ENCODE measurements at regions not wholly inside any gene's neighbourhood (a gene's known extent, or its start where the extent isn't known, plus 50 kb on each side); places are given as distances from the start of the nearest gene placed in this dataset.

- Histone ChIP-seq H3K27me3 (ENCODE audit: control insufficient read depth, insufficient read depth, low read length) (no peaks in the 10 kb centered on the region), H3K36me3 (ENCODE audit: control insufficient read depth, insufficient read depth, low read length) (no peaks in the 10 kb centered on the region), H3K4me3 (ENCODE audit: low read depth, low read length) (no peak overlapping the region)
- CTCF ChIA-PET: no interaction called here
- POLR2A ChIA-PET: no interaction called here
- DNase-seq (ENCODE audit: low read depth): no peak
- TF ChIP-seq, protein P1, sequence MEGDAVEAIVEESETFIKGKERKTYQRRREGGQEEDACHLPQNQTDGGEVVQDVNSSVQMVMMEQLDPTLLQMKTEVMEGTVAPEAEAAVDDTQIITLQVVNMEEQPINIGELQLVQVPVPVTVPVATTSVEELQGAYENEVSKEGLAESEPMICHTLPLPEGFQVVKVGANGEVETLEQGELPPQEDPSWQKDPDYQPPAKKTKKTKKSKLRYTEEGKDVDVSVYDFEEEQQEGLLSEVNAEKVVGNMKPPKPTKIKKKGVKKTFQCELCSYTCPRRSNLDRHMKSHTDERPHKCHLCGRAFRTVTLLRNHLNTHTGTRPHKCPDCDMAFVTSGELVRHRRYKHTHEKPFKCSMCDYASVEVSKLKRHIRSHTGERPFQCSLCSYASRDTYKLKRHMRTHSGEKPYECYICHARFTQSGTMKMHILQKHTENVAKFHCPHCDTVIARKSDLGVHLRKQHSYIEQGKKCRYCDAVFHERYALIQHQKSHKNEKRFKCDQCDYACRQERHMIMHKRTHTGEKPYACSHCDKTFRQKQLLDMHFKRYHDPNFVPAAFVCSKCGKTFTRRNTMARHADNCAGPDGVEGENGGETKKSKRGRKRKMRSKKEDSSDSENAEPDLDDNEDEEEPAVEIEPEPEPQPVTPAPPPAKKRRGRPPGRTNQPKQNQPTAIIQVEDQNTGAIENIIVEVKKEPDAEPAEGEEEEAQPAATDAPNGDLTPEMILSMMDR (IDR thresholded peaks at IDR 0.05; ENCODE audit: insufficient read depth, low read depth, low read length): no peak
Measured at GRCh38 chr16:79810449-79811189, 210.1 kb upstream of the MAF start.

DNA sequence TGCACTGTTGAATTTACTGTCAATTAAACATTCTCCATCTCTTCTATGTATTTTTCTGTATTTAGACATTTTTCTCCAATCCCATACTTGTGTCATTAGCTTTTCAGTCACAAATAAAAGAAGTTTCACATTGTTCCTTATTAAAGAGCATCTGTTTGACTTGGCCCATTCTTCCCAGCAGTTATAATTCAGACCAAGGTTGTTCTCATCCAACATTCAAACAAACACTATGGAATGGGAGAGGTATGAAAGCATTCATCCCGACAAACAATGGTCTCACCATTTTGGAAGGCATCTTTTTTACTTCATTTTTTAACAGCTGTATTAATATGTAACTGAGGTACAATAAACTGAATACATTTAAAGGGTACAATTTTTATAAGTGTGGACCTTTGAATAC is 208.8 kb upstream of the MAF start:
- POLR2A ChIA-PET: no interaction called here
- TF ChIP-seq, protein P1 (IDR thresholded peaks at IDR 0.05; ENCODE audit: insufficient read depth, low read depth, low read length): no peak
- H3K36me3 ChIP-seq (ENCODE audit: control insufficient read depth, insufficient read depth, low read length): no peaks in the 10 kb centered on the region
- no peak overlapping the region for H3K4me3 ChIP-seq (ENCODE audit: low read depth, low read length)
- CTCF ChIA-PET: no interaction called here
- no peak for DNase-seq (ENCODE audit: low read depth)
- no peaks in the 10 kb centered on the region for H3K27me3 ChIP-seq (ENCODE audit: control insufficient read depth, insufficient read depth, low read length)

- H3K27me3 ChIP-seq (ENCODE audit: control insufficient read depth, insufficient read depth, low read length): no peaks in the 10 kb centered on the region
- H3K4me3 ChIP-seq (ENCODE audit: low read depth, low read length): no peak overlapping the region
- ChIA-PET POLR2A (no interaction called here), CTCF (interaction anchor here (1.2 kb wide), 1 partner anchor 11 kb away, joined by 4 read pairs; no protein-coding TSS in a partner anchor)
- no peaks in the 10 kb centered on the region for H3K36me3 ChIP-seq (ENCODE audit: control insufficient read depth, insufficient read depth, low read length)
- TF ChIP-seq, protein P1 (IDR thresholded peaks at IDR 0.05; ENCODE audit: insufficient read depth, low read depth, low read length): no peak
- DNase-seq (ENCODE audit: low read depth): no peak
Measured at GRCh38 chr16:79808731-79809130, 208.2 kb upstream of the MAF start.

GRCh38 chr16:79806757-79807156 is 206.2 kb upstream of the MAF start:
- Histone ChIP-seq H3K4me3 (ENCODE audit: low read depth, low read length) (no peak overlapping the region), H3K27me3 (ENCODE audit: control insufficient read depth, insufficient read depth, low read length) (no peaks in the 10 kb centered on the region), H3K36me3 (ENCODE audit: control insufficient read depth, insufficient read depth, low read length) (no peaks in the 10 kb centered on the region)
- ChIA-PET CTCF (no interaction called here), POLR2A (no interaction called here)
- DNase-seq (ENCODE audit: low read depth): no peak
- TF ChIP-seq, protein P1 (IDR thresholded peaks at IDR 0.05; ENCODE audit: insufficient read depth, low read depth, low read length): no peak

- DNase-seq (ENCODE audit: low read depth): no peak
- Histone ChIP-seq H3K4me3 (ENCODE audit: low read depth, low read length) (no peak overlapping the region), H3K27me3 (ENCODE audit: control insufficient read depth, insufficient read depth, low read length) (no peaks in the 10 kb centered on the region), H3K36me3 (ENCODE audit: control insufficient read depth, insufficient read depth, low read length) (no peaks in the 10 kb centered on the region)
- POLR2A ChIA-PET: no interaction called here
- CTCF ChIA-PET: no interaction called here
- TF ChIP-seq, protein P1 (IDR thresholded peaks at IDR 0.05; ENCODE audit: insufficient read depth, low read depth, low read length): no peak
Measured at GRCh38 chr16:79805621-79806020, 205.1 kb upstream of the MAF start.

Measured in BJ (cell line).